ENCODE measurements at regions not wholly inside any gene's neighbourhood (a gene's known extent, or its start where the extent isn't known, plus 50 kb on each side); places are given as distances from the start of the nearest gene placed in this dataset.

DNA sequence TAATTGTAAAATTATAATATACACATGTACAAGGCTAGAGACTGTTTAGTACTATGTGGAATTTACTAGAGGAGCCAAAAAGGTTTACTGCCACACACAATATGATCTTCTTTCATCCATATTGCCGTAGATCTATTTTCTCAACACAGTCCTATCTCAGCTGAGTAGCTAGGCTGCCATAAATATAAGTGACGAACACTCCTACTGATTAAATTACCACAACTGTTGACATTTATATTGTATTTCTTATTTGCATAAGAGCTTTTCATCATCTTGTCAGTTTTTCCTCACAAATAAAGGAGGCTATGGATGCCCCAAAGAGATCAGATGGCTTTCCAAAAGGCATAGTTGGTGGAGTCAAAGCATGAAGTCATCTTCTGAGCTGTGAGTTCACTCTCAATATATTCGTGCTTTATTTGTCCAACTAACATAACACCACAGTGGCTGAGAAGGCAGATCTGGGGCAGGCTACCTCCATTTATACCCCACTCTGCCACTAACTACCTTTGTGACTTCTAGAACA, 78.6 kb downstream of the CCDC59 start:
- Histone ChIP-seq H3K9ac (ENCODE audit: low read length) (no peak overlapping the region), H3K4me1 (ENCODE audit: control insufficient read depth in 2 of 2, insufficient read depth in 2 of 2, low read length in 2 of 2) (no peaks in the 10 kb centered on the region), H3K27me3 (replicated peaks in 1 of 4; ENCODE audit: control extremely low read depth in 1 of 4, control insufficient read depth in 3 of 4, insufficient read depth in 4 of 4, low read length in 3 of 4) (no peaks in the 10 kb centered on the region), H4K20me1 (ENCODE audit: control insufficient read depth, insufficient read depth, low read length, poor library complexity, severe bottlenecking) (no peaks in the 10 kb centered on the region), H3K9me3 (ENCODE audit: control extremely low read depth in 1 of 3, control insufficient read depth in 2 of 3, insufficient read depth in 1 of 3, low read length in 2 of 3) (peaks cover 0 to 9% (median 0%) of the 10 kb centered on the region in 3 donors), H2AFZ (ENCODE audit: insufficient read depth, low read depth, low read length, poor library complexity, severe bottlenecking) (no peak overlapping the region), H3K4me2 (replicated peaks; ENCODE audit: low read depth, low read length, poor library complexity, severe bottlenecking) (no peak overlapping the region), H3K36me3 (replicated peaks in 1 of 2; ENCODE audit: control extremely low read depth in 1 of 2, control insufficient read depth in 1 of 2, extremely low read depth in 1 of 2, insufficient read depth in 2 of 2, low read length in 1 of 2) (no peaks in the 10 kb centered on the region), H3K27ac (ENCODE audit: low read length in 2 of 2) (no peak overlapping the region), H3K4me3 (ENCODE audit: control extremely low read depth in 1 of 5, extremely low read depth in 1 of 5, insufficient read depth in 1 of 5, low read depth in 2 of 5, low read length in 4 of 5) (no peak overlapping the region), H3K79me2 (ENCODE audit: control insufficient read depth, insufficient read depth, low read length) (no peaks in the 10 kb centered on the region)
- H3K27me3 Mint-ChIP-seq, result no peaks in the 10 kb centered on the region
- H3K27ac Mint-ChIP-seq, result no peak overlapping the region
- H3K9me3 Mint-ChIP-seq (ENCODE audit: insufficient read depth), result peaks cover 17% of the 10 kb centered on the region
- 100% methylated on average over 1 of the region's 3 CpGs for WGBS (ENCODE audit: insufficient coverage)
- no peak overlapping the region for H3K4me3 Mint-ChIP-seq
- TF ChIP-seq, protein P1, sequence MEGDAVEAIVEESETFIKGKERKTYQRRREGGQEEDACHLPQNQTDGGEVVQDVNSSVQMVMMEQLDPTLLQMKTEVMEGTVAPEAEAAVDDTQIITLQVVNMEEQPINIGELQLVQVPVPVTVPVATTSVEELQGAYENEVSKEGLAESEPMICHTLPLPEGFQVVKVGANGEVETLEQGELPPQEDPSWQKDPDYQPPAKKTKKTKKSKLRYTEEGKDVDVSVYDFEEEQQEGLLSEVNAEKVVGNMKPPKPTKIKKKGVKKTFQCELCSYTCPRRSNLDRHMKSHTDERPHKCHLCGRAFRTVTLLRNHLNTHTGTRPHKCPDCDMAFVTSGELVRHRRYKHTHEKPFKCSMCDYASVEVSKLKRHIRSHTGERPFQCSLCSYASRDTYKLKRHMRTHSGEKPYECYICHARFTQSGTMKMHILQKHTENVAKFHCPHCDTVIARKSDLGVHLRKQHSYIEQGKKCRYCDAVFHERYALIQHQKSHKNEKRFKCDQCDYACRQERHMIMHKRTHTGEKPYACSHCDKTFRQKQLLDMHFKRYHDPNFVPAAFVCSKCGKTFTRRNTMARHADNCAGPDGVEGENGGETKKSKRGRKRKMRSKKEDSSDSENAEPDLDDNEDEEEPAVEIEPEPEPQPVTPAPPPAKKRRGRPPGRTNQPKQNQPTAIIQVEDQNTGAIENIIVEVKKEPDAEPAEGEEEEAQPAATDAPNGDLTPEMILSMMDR (IDR thresholded peaks at IDR 0.05), result no peak
- H3K4me1 Mint-ChIP-seq, result no peaks in the 10 kb centered on the region
- intact Hi-C loops (cut with micrococcal nuclease), result no loop called here
- no peak for ATAC-seq (ENCODE audit: low read depth)
- POLR2A ChIA-PET, result no interaction called here
- DNase-seq, result no peak
- CTCF ChIA-PET, result no interaction called here

DNA sequence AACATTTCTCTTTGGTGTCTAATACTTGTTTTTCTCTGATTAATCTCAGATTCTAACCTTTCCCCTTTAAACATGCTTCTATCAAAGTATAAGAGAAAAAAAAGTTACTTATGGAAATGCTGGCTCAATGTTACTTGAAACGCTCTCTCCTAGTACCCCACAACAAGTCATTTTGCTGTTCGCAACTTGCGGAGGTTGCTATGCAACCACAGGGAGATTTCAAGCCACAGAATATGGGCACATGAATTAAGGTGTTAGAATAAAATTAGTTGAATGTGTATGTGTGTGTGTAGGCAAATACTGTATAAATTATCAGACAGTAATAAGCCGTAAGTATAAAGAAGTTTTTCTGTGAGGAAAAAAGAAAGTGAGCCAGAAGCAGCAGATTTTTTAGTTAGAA, 80.6 kb downstream of the CCDC59 start:
- ChIA-PET POLR2A (no interaction called here), CTCF (no interaction called here)
- Histone ChIP-seq H3K79me2 (ENCODE audit: control insufficient read depth, insufficient read depth, low read length) (no peaks in the 10 kb centered on the region), H2AFZ (ENCODE audit: insufficient read depth, low read depth, low read length, poor library complexity, severe bottlenecking) (no peak overlapping the region), H3K27me3 (replicated peaks in 1 of 4; ENCODE audit: control extremely low read depth in 1 of 4, control insufficient read depth in 3 of 4, insufficient read depth in 4 of 4, low read length in 3 of 4) (no peaks in the 10 kb centered on the region), H3K9ac (ENCODE audit: low read length) (no peak overlapping the region), H3K36me3 (replicated peaks in 1 of 2; ENCODE audit: control extremely low read depth in 1 of 2, control insufficient read depth in 1 of 2, extremely low read depth in 1 of 2, insufficient read depth in 2 of 2, low read length in 1 of 2) (no peaks in the 10 kb centered on the region), H3K27ac (ENCODE audit: low read length in 2 of 2) (no peak overlapping the region), H3K4me1 (ENCODE audit: control insufficient read depth in 2 of 2, insufficient read depth in 2 of 2, low read length in 2 of 2) (no peaks in the 10 kb centered on the region), H3K4me2 (replicated peaks; ENCODE audit: low read depth, low read length, poor library complexity, severe bottlenecking) (no peak overlapping the region), H3K4me3 (ENCODE audit: control extremely low read depth in 1 of 5, extremely low read depth in 1 of 5, insufficient read depth in 1 of 5, low read depth in 2 of 5, low read length in 4 of 5) (no peak overlapping the region), H3K9me3 (ENCODE audit: control extremely low read depth in 1 of 3, control insufficient read depth in 2 of 3, insufficient read depth in 1 of 3, low read length in 2 of 3) (peaks cover 0 to 9% (median 0%) of the 10 kb centered on the region in 3 donors), H4K20me1 (ENCODE audit: control insufficient read depth, insufficient read depth, low read length, poor library complexity, severe bottlenecking) (no peaks in the 10 kb centered on the region)
- H3K27ac Mint-ChIP-seq, result no peak overlapping the region
- DNase-seq, result no peak
- intact Hi-C loops (cut with micrococcal nuclease), result no loop called here
- H3K27me3 Mint-ChIP-seq, result no peaks in the 10 kb centered on the region
- TF ChIP-seq, protein P1 (IDR thresholded peaks at IDR 0.05), result no peak
- no peak for TF ChIP-seq EZH2 (IDR thresholded peaks at IDR 0.05; ENCODE audit: borderline replicate concordance, insufficient read depth, low read depth, low read length, poor library complexity, severe bottlenecking)
- peaks cover 17% of the 10 kb centered on the region for H3K9me3 Mint-ChIP-seq (ENCODE audit: insufficient read depth)
- no CpG with 5 or more reads among the region's 4 CpGs for WGBS (ENCODE audit: insufficient coverage)
- H3K4me3 Mint-ChIP-seq, result no peak overlapping the region
- H3K4me1 Mint-ChIP-seq, result no peaks in the 10 kb centered on the region
- ATAC-seq (ENCODE audit: low read depth), result no peak
